GM10248 (cell line): ENCODE measurements at regions not wholly inside any gene's neighbourhood (a gene's known extent, or its start where the extent isn't known, plus 50 kb on each side); places are given as distances from the start of the nearest gene placed in this dataset.

Experiments
- CTCF ChIA-PET: fragments of 300-600 bp; sonication (Branson Sonifier 250); formaldehyde crosslinking; extraction: SDS; loops from one replicate; lab custom pipeline; 2021; ENCODE audit warnings: antibody characterized with exemption; lab: Yijun Ruan, JAX
- POLR2A ChIA-PET: fragments of 350-650 bp; sonication (Branson Sonifier 250); formaldehyde crosslinking; extraction: SDS; loops from one replicate; lab custom pipeline; 2020; ENCODE audit warnings: antibody characterized with exemption; lab: Yijun Ruan, JAX
- DNase-seq: peaks from one replicate; pipeline ENCODE4 v3.0.0; 2012; ENCODE audit errors: extremely low spot score
- CTCF ChIP-seq: IDR thresholded peaks from 2 replicates; pipeline ENCODE4 v1.5.1; 2012; ENCODE audit warnings: mild to moderate bottlenecking, low read depth; ENCODE audit errors: extremely low read depth, missing control alignments, control extremely low read depth

GRCh38 chr16:17544785-17545184 lies 74.0 kb upstream of the XYLT1 start:
- peak; percentile 24 for TF ChIP-seq CTCF
- ChIA-PET CTCF (interaction anchor here (0.9 to 4.8 kb wide), 6 partner anchors 9 to 34 kb away, joined by 3 to 17 read pairs (median 6); no protein-coding TSS in a partner anchor), POLR2A (no interaction called here)
- DNase-seq: no peak

GRCh38 chr16:17544304-17544703 lies 73.5 kb upstream of the XYLT1 start:
- TF ChIP-seq CTCF: no peak
- ChIA-PET CTCF (interaction anchor here (1.2 to 4.8 kb wide), 5 partner anchors 8 to 35 kb away, joined by 3 to 17 read pairs (median 6); no protein-coding TSS in a partner anchor), POLR2A (no interaction called here)
- no peak for DNase-seq

DNA sequence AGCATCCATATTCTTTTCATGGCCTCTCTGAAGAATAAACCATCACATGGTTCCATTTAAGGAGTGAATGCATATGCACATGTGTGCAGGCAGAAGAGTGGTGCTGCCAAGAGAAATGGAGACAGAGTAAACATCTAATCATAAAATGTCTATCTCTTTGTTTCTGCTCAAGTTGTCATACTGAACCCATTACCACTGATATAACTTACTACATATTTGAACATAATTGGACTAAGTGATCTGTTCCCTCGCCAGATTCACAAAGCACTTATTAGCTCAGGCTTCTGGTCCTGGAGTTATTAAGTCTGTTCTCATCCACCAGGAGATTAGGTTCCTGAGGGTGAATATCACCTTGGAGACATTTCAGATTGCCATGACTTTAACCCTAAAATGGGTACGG lies 72.3 kb upstream of the XYLT1 start:
- DNase-seq: no peak
- ChIA-PET POLR2A (no interaction called here), CTCF (interaction anchor here (1.1 to 2.1 kb wide), 3 partner anchors 10 to 36 kb away, joined by 4 to 5 read pairs (median 5); no protein-coding TSS in a partner anchor)
- no peak for TF ChIP-seq CTCF

DNA sequence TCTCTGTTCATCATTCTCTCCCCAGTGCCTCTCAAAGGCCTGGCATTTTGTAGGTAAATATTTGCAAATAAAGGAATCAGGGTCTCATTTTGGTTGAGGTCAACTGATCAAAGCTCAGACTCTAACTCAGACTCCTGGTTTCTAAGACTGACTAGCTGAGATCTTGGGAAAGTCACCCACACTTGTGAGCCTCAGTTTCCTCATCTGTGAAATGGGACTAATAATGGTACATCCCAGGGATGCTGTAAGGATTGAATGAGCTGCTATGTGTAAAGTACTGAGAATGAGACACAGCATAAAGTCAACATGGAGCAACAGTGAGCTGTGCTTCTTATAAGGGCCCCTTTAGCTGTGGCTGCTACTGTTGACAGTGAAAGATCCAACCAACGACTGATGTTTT lies 70.6 kb upstream of the XYLT1 start:
- ChIA-PET POLR2A (no interaction called here), CTCF (interaction anchor here (1.1 to 2.2 kb wide), 6 partner anchors 13 to 37 kb away, joined by 3 to 9 read pairs (median 4); no protein-coding TSS in a partner anchor)
- no peak for DNase-seq
- TF ChIP-seq CTCF: no peak

- ChIA-PET POLR2A (no interaction called here), CTCF (no interaction called here)
- DNase-seq: no peak
- TF ChIP-seq CTCF: no peak
Measured at GRCh38 chr16:17538927-17539326, 68.2 kb upstream of the XYLT1 start.

DNA sequence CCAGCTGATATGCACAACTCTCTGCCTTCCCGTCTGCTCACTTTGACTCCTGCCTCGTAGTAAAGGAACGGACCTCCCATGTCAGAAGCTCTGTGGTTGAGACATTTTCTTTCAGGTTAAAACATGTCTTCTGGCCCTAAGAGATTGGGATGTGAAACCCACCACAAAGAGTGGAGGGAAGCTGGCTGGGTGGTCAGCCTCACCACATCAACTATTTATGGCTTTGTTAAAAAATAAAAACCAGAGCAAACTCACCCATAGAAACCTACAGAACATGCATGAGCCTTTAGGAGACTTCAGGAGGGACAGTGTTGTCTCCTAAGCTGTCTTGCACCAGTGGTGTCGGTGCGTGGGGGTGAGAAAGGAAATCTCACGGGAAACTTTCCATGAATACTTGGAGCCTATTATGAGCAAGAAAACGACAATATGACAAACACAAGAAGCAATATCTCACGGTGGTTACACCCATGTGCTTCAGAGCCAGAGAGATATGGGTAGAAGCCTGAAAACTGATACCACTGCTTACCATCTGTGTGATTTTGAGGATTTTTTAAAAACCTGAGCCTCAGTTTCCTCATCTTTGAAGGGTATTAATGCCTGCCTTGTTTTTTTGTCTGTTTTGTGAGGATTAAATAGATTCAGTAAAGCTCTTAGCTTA lies 61.7 kb upstream of the XYLT1 start:
- POLR2A ChIA-PET: no interaction called here
- CTCF ChIA-PET: interaction anchor here (0.9 to 4.7 kb wide), 5 partner anchors 13 to 46 kb away, joined by 3 to 25 read pairs (median 6); no protein-coding TSS in a partner anchor
- no peak for DNase-seq
- no peak for TF ChIP-seq CTCF
